ENCODE measurements at regions not wholly inside any gene's neighbourhood (a gene's known extent, or its start where the extent isn't known, plus 50 kb on each side); places are given as distances from the start of the nearest gene placed in this dataset.

- TF ChIP-seq CTCF (IDR thresholded peaks at IDR 0.05; ENCODE audit: low read depth, low read length) = no peak
- no peak for TF ChIP-seq MAX (IDR thresholded peaks at IDR 0.05; ENCODE audit: low read depth, low read length)
- no peak for TF ChIP-seq POLR2A (IDR thresholded peaks at IDR 0.05; ENCODE audit: extremely low read depth, insufficient read length)
- TF ChIP-seq MYC (IDR thresholded peaks at IDR 0.05; ENCODE audit: low read depth, low read length) = no peak
Measured at GRCh38 chr13:105994340-105994739, 541.1 kb downstream of the EFNB2 start.

Measured in NB4 (cell line).